Panc1 (cell line): ENCODE measurements at regions not wholly inside any gene's neighbourhood (a gene's known extent, or its start where the extent isn't known, plus 50 kb on each side); places are given as distances from the start of the nearest gene placed in this dataset.
"Not testable (repeated sequence)": the region's sequence is repeated elsewhere in the genome, so short reads cannot be mapped to it uniquely, and the experiment has no call there.

Source experiments
- ATAC-seq: fragments of 200-7000 bp; cut with Tn5 transposase; 2 replicates; pipeline ENCODE4 v1.9.1; 2020; ENCODE audit warnings: mild to moderate bottlenecking, moderate library complexity
- BruUV-seq: library from RNA; stranded (reverse); fragments of 400-500 nt; replicated peaks from 2 replicates; lab custom pipeline; 2021; lab: Mats Ljungman, UMichigan
- CTCF ChIA-PET: fragments of 300-600 bp; sonication (Branson Sonifier 250); formaldehyde crosslinking; loops from one replicate; lab custom pipeline; 2022; ENCODE audit warnings: antibody characterized with exemption; lab: Charles Lee
- POLR2A ChIA-PET: fragments of 300-600 bp; sonication (Branson Sonifier 250); formaldehyde crosslinking; loops from one replicate; lab custom pipeline; 2022; ENCODE audit warnings: antibody characterized with exemption; lab: Charles Lee
- DNase-seq: peaks from one replicate; pipeline ENCODE4 v3.0.0-alpha.2; 2010; ENCODE audit warnings: low read depth, low spot score
- H3K27ac ChIP-seq: 2 replicates; pipeline ENCODE4 v1.5.1; 2011; ENCODE audit warnings: mild to moderate bottlenecking, low read length, inconsistent platforms
- H3K27me3 ChIP-seq: fragments of 200-500 bp; sonication (Bioruptor generic); 2 replicates; pipeline ENCODE4 v1.6.0; 2014; ENCODE audit warnings: low read length, inconsistent platforms; ENCODE audit not compliant: control insufficient read depth, insufficient read depth
- H3K36me3 ChIP-seq: fragments of 200-500 bp; sonication (Bioruptor generic); 2 replicates; pipeline ENCODE4 v1.5.1; 2014; ENCODE audit warnings: inconsistent platforms, mild to moderate bottlenecking, low read length, moderate library complexity; ENCODE audit not compliant: control insufficient read depth, insufficient read depth
- H3K4me1 ChIP-seq: 2 replicates; pipeline ENCODE4 v1.5.1; 2011; ENCODE audit warnings: inconsistent platforms, mild to moderate bottlenecking, low read length, moderate library complexity; ENCODE audit not compliant: control insufficient read depth, insufficient read depth
- H3K4me3 ChIP-seq, 2 experiments: 2 replicates each; pipeline ENCODE4 v1.5.1; 2011 to 2012; ENCODE audit warnings: low read depth in 2 of 2, low read length in 2 of 2, mild to moderate bottlenecking in 2 of 2, inconsistent platforms in 1 of 2, moderate library complexity in 1 of 2
- H3K9me3 ChIP-seq: fragments of 200-500 bp; sonication (Bioruptor generic); 2 replicates; pipeline ENCODE4 v1.5.1; 2014; ENCODE audit warnings: low read depth, mild to moderate bottlenecking, inconsistent platforms, low read length, moderate library complexity; ENCODE audit not compliant: control insufficient read depth, insufficient read depth
- CTCF ChIP-seq: fragments of 450-650 bp; IDR thresholded peaks from 2 replicates; pipeline ENCODE4 v1.5.1; 2017; ENCODE audit warnings: mild to moderate bottlenecking
- POLR2AphosphoS5 ChIP-seq: IDR thresholded peaks from 2 replicates; pipeline ENCODE4 v1.6.1; 2012; ENCODE audit warnings: mild to moderate bottlenecking, low read depth, low read length, moderate library complexity
- SIN3A ChIP-seq: IDR thresholded peaks from 2 replicates; pipeline ENCODE4 v1.6.1; 2012; ENCODE audit warnings: low read depth, mild to moderate bottlenecking, low read length, moderate library complexity, borderline replicate concordance; ENCODE audit not compliant: insufficient read depth
- TCF7L2 ChIP-seq: IDR thresholded peaks from 2 replicates; pipeline ENCODE4 v1.6.1; 2011; ENCODE audit warnings: mild to moderate bottlenecking, low read depth, low read length, inconsistent platforms
- in situ Hi-C: cut with HindIII; loops from 2 replicates; pipeline ENCODE4 v1.10.0; 2016; ENCODE audit warnings: low sequenced_read_pairs, low pct_unique_long_range_greater_than_20kb
- intact Hi-C: fragments of 100-400 bp; cut with micrococcal nuclease; formaldehyde crosslinking; loops from one replicate; pipeline ENCODE4 v1.10.0; 2022; ENCODE audit not compliant: unreplicated experiment
- TF ChIP-seq, protein P1 (sequence below), 2 experiments: IDR thresholded peaks; 2 replicates each; pipeline ENCODE4 v1.6.1; 2011 to 2012; ENCODE audit warnings: low read depth in 2 of 2, control low read depth in 1 of 2, low read length in 1 of 2, mild to moderate bottlenecking in 1 of 2, moderate library complexity in 1 of 2; ENCODE audit not compliant: insufficient read depth in 1 of 2

DNA sequence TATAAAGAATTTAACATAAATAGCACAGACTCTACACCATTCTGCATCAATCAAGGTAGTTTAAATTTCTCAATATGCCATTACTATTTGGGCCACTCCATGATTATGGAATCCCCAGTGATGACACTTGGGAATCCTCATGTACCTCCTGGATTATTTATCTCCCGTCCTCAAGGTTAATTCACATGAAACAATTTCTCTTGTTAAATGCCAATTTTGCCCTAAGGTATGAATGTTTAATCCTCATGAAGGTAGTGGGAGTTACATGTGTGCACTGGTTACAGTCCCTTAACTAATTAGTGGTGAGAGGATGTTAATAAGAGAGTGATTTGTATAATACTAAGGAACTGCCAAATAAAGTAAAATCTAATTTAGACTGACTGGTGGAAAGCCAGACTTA lies 372.3 kb upstream of the MDFIC2 start:
- H3K27me3 ChIP-seq = no peaks in the 10 kb centered on the region
- BruUV-seq = no TSS peak
- DNase-seq = no peak
- ATAC-seq = no peak
- POLR2A ChIA-PET = no interaction called here
- CTCF ChIA-PET = no interaction called here
- H3K4me3 ChIP-seq = no peak overlapping the region
- H3K9me3 ChIP-seq = no peaks in the 10 kb centered on the region
- in situ Hi-C loops (no loop called here), intact Hi-C loops (no loop called here)
- H3K27ac ChIP-seq = no peak overlapping the region
- TF ChIP-seq CTCF = no peak
- TF ChIP-seq SIN3A = no peak
- TF ChIP-seq TCF7L2 = no peak
- TF ChIP-seq POLR2AphosphoS5 = no peak
- TF ChIP-seq, protein P1, sequence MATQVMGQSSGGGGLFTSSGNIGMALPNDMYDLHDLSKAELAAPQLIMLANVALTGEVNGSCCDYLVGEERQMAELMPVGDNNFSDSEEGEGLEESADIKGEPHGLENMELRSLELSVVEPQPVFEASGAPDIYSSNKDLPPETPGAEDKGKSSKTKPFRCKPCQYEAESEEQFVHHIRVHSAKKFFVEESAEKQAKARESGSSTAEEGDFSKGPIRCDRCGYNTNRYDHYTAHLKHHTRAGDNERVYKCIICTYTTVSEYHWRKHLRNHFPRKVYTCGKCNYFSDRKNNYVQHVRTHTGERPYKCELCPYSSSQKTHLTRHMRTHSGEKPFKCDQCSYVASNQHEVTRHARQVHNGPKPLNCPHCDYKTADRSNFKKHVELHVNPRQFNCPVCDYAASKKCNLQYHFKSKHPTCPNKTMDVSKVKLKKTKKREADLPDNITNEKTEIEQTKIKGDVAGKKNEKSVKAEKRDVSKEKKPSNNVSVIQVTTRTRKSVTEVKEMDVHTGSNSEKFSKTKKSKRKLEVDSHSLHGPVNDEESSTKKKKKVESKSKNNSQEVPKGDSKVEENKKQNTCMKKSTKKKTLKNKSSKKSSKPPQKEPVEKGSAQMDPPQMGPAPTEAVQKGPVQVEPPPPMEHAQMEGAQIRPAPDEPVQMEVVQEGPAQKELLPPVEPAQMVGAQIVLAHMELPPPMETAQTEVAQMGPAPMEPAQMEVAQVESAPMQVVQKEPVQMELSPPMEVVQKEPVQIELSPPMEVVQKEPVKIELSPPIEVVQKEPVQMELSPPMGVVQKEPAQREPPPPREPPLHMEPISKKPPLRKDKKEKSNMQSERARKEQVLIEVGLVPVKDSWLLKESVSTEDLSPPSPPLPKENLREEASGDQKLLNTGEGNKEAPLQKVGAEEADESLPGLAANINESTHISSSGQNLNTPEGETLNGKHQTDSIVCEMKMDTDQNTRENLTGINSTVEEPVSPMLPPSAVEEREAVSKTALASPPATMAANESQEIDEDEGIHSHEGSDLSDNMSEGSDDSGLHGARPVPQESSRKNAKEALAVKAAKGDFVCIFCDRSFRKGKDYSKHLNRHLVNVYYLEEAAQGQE (IDR thresholded peaks at IDR 0.05; ENCODE audit: insufficient read depth in 1 of 2, low read depth in 2 of 2, low read length in 1 of 2) = no peak
- H3K36me3 ChIP-seq = no peaks in the 10 kb centered on the region
- no peaks in the 10 kb centered on the region for H3K4me1 ChIP-seq

DNA sequence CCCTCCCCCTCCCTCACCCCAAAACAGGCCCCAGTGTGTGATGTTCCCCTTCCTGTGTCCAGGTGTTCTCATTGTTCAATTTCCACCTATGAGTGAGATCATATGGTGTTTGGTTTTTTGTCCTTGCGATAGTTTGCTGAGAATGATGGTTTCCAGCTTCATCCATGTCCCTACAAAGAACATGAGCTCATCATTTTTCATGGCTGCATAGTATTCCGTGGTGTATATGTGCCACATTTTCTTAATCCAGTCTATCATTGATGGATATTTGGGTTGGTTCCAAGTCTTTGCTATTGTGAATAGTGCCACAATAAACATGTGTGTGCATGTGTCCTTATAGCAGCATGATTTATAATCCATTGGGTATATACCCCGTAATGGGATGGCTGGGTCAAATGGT lies 363.4 kb upstream of the MDFIC2 start:
- DNase-seq, H3K27me3 ChIP-seq, H3K9me3 ChIP-seq, H3K4me1 ChIP-seq, ATAC-seq, in situ Hi-C loops, POLR2A ChIA-PET, H3K27ac ChIP-seq, H3K4me3 ChIP-seq, CTCF ChIA-PET, intact Hi-C loops, H3K36me3 ChIP-seq, BruUV-seq: not testable (repeated sequence)

DNA sequence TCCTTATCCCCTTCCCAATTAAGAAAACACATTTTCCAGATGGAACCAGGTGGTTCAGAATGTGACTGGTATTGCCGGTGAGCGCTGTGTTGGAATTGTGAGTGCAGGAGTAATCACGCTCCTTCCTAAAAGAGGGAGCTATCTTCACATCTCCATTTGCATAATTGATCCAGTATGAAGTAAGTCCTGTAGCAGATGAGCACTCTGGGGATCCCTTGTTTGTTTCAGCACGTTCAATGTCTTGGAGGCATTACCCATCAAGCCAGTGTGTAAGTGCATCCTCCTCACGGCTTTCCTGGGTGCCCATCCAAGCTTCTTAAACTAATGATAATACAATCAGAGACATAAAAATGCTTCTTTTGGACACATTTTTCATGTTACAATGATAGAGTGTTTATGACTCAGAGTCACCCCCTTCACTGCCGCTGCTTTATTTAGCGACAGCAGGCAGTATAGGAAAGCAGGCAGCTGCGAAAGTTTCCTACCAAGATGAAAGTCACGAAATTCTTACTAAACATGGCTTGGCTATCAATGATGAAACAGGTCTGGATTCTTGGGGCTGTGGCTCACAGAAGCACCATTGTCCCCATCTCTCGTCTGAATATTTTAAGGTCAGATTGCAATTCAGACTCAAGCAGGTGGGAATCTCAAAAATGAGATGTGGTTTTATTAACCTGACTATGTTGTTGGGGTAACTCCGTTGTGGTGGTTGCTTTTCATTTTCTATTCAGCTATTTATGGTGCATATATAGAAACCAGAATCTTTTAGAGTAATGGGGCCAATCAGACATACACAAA lies 346.3 kb upstream of the MDFIC2 start:
- no peaks in the 10 kb centered on the region for H3K36me3 ChIP-seq
- CTCF ChIA-PET = no interaction called here
- no peaks in the 10 kb centered on the region for H3K4me1 ChIP-seq
- intact Hi-C loops (no loop called here), in situ Hi-C loops (no loop called here)
- H3K4me3 ChIP-seq = no peak overlapping the region
- DNase-seq = no peak
- POLR2A ChIA-PET = no interaction called here
- no peaks in the 10 kb centered on the region for H3K9me3 ChIP-seq
- no peak for ATAC-seq
- H3K27ac ChIP-seq = no peak overlapping the region
- no TSS peak for BruUV-seq
- H3K27me3 ChIP-seq = no peaks in the 10 kb centered on the region
- TF ChIP-seq, protein P1 (IDR thresholded peaks at IDR 0.05; ENCODE audit: insufficient read depth in 1 of 2, low read depth in 2 of 2, low read length in 1 of 2) = no peak
- TF ChIP-seq SIN3A = no peak
